KMS-11 (cell line): ENCODE measurements at regions not wholly inside any gene's neighbourhood (a gene's known extent, or its start where the extent isn't known, plus 50 kb on each side); places are given as distances from the start of the nearest gene placed in this dataset.

Experiments
- H2AFZ ChIP-seq: fragments of 200-600 bp; sonication (generic); 2 replicates; pipeline ENCODE4 v1.6.1; 2016; ENCODE audit warnings: antibody characterized with exemption, mixed run types, low read depth
- H3K27ac ChIP-seq: fragments of 200-600 bp; sonication (generic); 2 replicates; pipeline ENCODE4 v1.6.1; 2016; ENCODE audit warnings: mild to moderate bottlenecking, mixed run types
- H3K27me3 ChIP-seq: fragments of 200-600 bp; sonication (generic); 2 replicates; pipeline ENCODE4 v1.6.1; 2017; ENCODE audit warnings: mild to moderate bottlenecking, low read depth, mixed run types, moderate library complexity; ENCODE audit not compliant: insufficient read depth
- H3K36me3 ChIP-seq: fragments of 200-600 bp; sonication (generic); 2 replicates; pipeline ENCODE4 v1.6.1; 2017; ENCODE audit warnings: mild to moderate bottlenecking, mixed run types; ENCODE audit not compliant: insufficient read depth
- H3K4me1 ChIP-seq: fragments of 200-600 bp; sonication (generic); 2 replicates; pipeline ENCODE4 v1.6.1; 2016; ENCODE audit warnings: mild to moderate bottlenecking, low read depth, mixed run types; ENCODE audit not compliant: poor library complexity, severe bottlenecking
- H3K4me2 ChIP-seq: fragments of 200-600 bp; sonication (generic); 2 replicates; pipeline ENCODE4 v1.7.0; 2016; ENCODE audit warnings: mild to moderate bottlenecking, mixed run types
- H3K4me3 ChIP-seq: fragments of 200-600 bp; sonication (generic); IDR thresholded peaks from 2 replicates; pipeline ENCODE4 v1.6.1; 2017; ENCODE audit warnings: low read depth, low read length, mixed read lengths; ENCODE audit not compliant: insufficient read depth
- H3K79me2 ChIP-seq: fragments of 200-600 bp; sonication (generic); 2 replicates; pipeline ENCODE4 v1.6.1; 2016; ENCODE audit warnings: low read depth, mixed run types; ENCODE audit not compliant: insufficient read depth
- H3K9ac ChIP-seq: fragments of 200-600 bp; sonication (generic); 2 replicates; pipeline ENCODE4 v1.6.1; 2016; ENCODE audit warnings: mild to moderate bottlenecking, mixed run types
- H4K20me1 ChIP-seq: fragments of 200-600 bp; sonication (generic); 2 replicates; pipeline ENCODE4 v1.6.1; 2016; ENCODE audit warnings: mild to moderate bottlenecking, mixed run types; ENCODE audit not compliant: insufficient read depth
- CTCF ChIP-seq: fragments of 200-600 bp; sonication (generic); conservative IDR thresholded peaks from 2 replicates; pipeline ENCODE4 v1.6.1; 2017; ENCODE audit warnings: low read depth, mild to moderate bottlenecking, antibody characterized with exemption, low read length, moderate library complexity, mixed read lengths

- no peaks in the 10 kb centered on the region for H3K27me3 ChIP-seq
- no peak for TF ChIP-seq CTCF
- H3K9ac ChIP-seq, result no peak overlapping the region
- no peak overlapping the region for H3K4me3 ChIP-seq
- no peaks in the 10 kb centered on the region for H3K4me1 ChIP-seq
- H3K27ac ChIP-seq, result no peak overlapping the region
- H4K20me1 ChIP-seq, result no peaks in the 10 kb centered on the region
- no peaks in the 10 kb centered on the region for H3K36me3 ChIP-seq
- no peak overlapping the region for H3K4me2 ChIP-seq
- H3K79me2 ChIP-seq, result no peaks in the 10 kb centered on the region
- no peak overlapping the region for H2AFZ ChIP-seq
These were observed 132.5 kb upstream of the ADARB2 start for GRCh38 chr10:1869861-1870260.

- Histone ChIP-seq H3K27me3 (no peaks in the 10 kb centered on the region), H3K4me1 (no peaks in the 10 kb centered on the region), H3K4me3 (no peak overlapping the region), H3K9ac (no peak overlapping the region), H3K4me2 (no peak overlapping the region), H4K20me1 (no peaks in the 10 kb centered on the region), H3K79me2 (no peaks in the 10 kb centered on the region), H2AFZ (no peak overlapping the region), H3K36me3 (no peaks in the 10 kb centered on the region), H3K27ac (no peak overlapping the region)
- TF ChIP-seq CTCF, result no peak
These were observed 123.0 kb upstream of the ADARB2 start for GRCh38 chr10:1860351-1860750.

GRCh38 chr10:1858547-1858946 is 121.2 kb upstream of the ADARB2 start:
- Histone ChIP-seq H3K36me3 (no peaks in the 10 kb centered on the region), H2AFZ (no peak overlapping the region), H3K4me2 (no peak overlapping the region), H4K20me1 (no peaks in the 10 kb centered on the region), H3K27me3 (no peaks in the 10 kb centered on the region), H3K4me3 (no peak overlapping the region), H3K4me1 (no peaks in the 10 kb centered on the region), H3K9ac (no peak overlapping the region), H3K27ac (no peak overlapping the region), H3K79me2 (no peaks in the 10 kb centered on the region)
- TF ChIP-seq CTCF, result no peak

GRCh38 chr10:1858048-1858447 is 120.7 kb upstream of the ADARB2 start:
- Histone ChIP-seq H3K36me3 (no peaks in the 10 kb centered on the region), H3K27ac (no peak overlapping the region), H3K27me3 (no peaks in the 10 kb centered on the region), H4K20me1 (no peaks in the 10 kb centered on the region), H3K79me2 (no peaks in the 10 kb centered on the region), H3K4me3 (no peak overlapping the region), H2AFZ (no peak overlapping the region), H3K4me2 (no peak overlapping the region), H3K4me1 (no peaks in the 10 kb centered on the region), H3K9ac (no peak overlapping the region)
- no peak for TF ChIP-seq CTCF

GRCh38 chr10:1855911-1856310 is 118.6 kb upstream of the ADARB2 start:
- Histone ChIP-seq H2AFZ (no peak overlapping the region), H3K27ac (no peak overlapping the region), H3K4me2 (no peak overlapping the region), H3K9ac (no peak overlapping the region), H3K79me2 (no peaks in the 10 kb centered on the region), H3K4me3 (no peak overlapping the region), H3K27me3 (no peaks in the 10 kb centered on the region), H3K36me3 (no peaks in the 10 kb centered on the region), H3K4me1 (no peaks in the 10 kb centered on the region), H4K20me1 (no peaks in the 10 kb centered on the region)
- no peak for TF ChIP-seq CTCF
